Colonic mucosa (tissue), 4 donors: ENCODE measurements at regions not wholly inside any gene's neighbourhood (a gene's known extent, or its start where the extent isn't known, plus 50 kb on each side); places are given as distances from the start of the nearest gene placed in this dataset.

Experiments used
- DNase-seq: peaks from one replicate; pipeline ENCODE4 v3.0.0-alpha.2; 2020
- H3K27ac ChIP-seq: fragments of 200-600 bp; one replicate; pipeline ENCODE4 v1.8.0; 2021
- H3K27me3 ChIP-seq: fragments of 200-600 bp; one replicate; pipeline ENCODE4 v1.8.0; 2021
- H3K36me3 ChIP-seq: fragments of 200-600 bp; one replicate; pipeline ENCODE4 v1.8.0; 2021
- H3K4me1 ChIP-seq: fragments of 200-600 bp; one replicate; pipeline ENCODE4 v1.8.0; 2021; ENCODE audit warnings: mild to moderate bottlenecking
- H3K4me3 ChIP-seq: fragments of 200-600 bp; one replicate; pipeline ENCODE4 v1.8.0; 2021
- H3K9ac ChIP-seq, 2 donors: one replicate each; pipeline ENCODE4 v1.7.0; 2013; ENCODE audit warnings: control low read depth in 2 of 2, low read depth in 2 of 2, low read length in 2 of 2
- H3K9me3 ChIP-seq: fragments of 200-600 bp; one replicate; pipeline ENCODE4 v1.8.0; 2021
- intact Hi-C: fragments of 100-400 bp; cut with DNase I; formaldehyde crosslinking; loops from one replicate; pipeline ENCODE4 v1.14.1; 2022
- TF ChIP-seq, protein P1 (sequence below): fragments of 200-600 bp; IDR thresholded peaks from one replicate; pipeline ENCODE4 v1.8.0; 2022; ENCODE audit warnings: antibody characterized with exemption, mild to moderate bottlenecking
- donor health status: healthy.
- donor health status: DM: no; HTN: no; CAD: no.
- donor health status: DM: no; HTN: no; CAD: no.

DNA sequence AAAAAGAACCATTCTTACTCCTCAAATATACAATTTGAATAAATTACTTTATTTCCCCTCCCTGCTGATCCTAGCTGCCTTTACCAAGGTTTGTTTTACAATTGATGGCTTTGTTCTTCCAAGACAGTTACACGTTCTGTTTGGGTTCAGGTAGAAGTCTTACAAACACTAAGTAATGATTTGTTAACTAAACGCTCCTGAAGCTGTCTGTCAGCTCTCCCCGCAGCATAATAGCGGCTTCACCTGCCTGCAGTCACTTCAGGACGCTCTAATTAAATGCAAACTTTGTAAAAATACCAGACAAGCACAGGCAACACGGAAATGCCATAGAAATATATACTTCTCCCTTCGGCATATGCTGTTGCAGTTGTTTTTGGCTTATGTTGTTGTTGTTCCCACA, 176.4 kb upstream of the MDFIC2 start:
- Histone ChIP-seq H3K9ac (no peak overlapping the region), H3K4me3 (no peak overlapping the region), H3K36me3 (no peaks in the 10 kb centered on the region), H3K27me3 (no peaks in the 10 kb centered on the region), H3K27ac (no peak overlapping the region), H3K9me3 (no peaks in the 10 kb centered on the region), H3K4me1 (no peaks in the 10 kb centered on the region)
- TF ChIP-seq, protein P1, sequence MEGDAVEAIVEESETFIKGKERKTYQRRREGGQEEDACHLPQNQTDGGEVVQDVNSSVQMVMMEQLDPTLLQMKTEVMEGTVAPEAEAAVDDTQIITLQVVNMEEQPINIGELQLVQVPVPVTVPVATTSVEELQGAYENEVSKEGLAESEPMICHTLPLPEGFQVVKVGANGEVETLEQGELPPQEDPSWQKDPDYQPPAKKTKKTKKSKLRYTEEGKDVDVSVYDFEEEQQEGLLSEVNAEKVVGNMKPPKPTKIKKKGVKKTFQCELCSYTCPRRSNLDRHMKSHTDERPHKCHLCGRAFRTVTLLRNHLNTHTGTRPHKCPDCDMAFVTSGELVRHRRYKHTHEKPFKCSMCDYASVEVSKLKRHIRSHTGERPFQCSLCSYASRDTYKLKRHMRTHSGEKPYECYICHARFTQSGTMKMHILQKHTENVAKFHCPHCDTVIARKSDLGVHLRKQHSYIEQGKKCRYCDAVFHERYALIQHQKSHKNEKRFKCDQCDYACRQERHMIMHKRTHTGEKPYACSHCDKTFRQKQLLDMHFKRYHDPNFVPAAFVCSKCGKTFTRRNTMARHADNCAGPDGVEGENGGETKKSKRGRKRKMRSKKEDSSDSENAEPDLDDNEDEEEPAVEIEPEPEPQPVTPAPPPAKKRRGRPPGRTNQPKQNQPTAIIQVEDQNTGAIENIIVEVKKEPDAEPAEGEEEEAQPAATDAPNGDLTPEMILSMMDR: no peak
- no peak for DNase-seq
- intact Hi-C loops: no loop called here

DNA sequence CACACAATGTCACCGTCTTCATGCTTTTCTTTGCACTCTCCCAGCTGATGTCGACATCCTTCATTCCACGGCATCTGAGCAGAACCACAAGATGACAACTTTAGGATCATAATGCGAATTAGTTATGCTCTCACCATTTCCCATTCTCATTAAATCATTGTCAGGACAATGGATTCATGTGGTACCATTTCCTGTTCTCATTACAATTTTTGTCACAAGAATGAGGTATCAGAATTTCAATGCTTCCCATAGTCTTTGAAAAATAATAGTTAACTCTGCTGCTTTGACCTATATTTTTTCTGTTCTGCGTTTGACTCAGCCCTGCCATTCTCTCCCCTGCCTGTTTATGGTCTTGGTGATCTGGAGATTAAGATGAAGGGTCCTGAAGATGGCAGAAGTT, 175.7 kb upstream of the MDFIC2 start:
- Histone ChIP-seq H3K4me3 (no peak overlapping the region), H3K27me3 (no peaks in the 10 kb centered on the region), H3K27ac (no peak overlapping the region), H3K4me1 (no peaks in the 10 kb centered on the region), H3K9ac (no peak overlapping the region), H3K36me3 (no peaks in the 10 kb centered on the region), H3K9me3 (no peaks in the 10 kb centered on the region)
- TF ChIP-seq, protein P1: no peak
- DNase-seq: no peak
- intact Hi-C loops: no loop called here

DNA sequence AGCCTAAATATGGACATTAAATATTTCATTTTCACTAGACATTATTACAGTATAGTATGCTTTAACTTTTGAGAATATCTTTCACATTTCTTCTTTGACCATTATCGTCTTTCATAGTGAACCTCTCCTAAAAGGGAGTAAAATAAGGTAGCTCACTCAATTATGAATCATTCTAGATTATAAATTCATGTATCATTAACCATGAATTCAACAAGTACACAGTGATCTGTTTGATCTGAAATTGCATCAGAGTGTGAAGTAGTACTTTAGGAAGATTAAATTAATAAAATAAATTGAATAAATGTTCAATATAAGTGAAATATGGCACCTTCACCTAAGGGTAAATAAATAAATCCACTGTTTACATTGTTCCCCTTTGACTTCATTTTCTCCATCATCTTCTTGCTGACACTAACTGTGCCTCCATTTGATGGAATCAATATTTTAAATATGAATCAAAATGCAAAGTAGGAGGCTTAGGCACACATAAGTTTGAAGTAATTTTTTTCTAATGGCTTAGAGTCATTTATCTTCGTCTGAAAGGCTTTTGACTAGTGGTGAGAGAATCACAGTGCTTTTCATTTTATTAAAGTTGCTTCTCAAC, 174.1 kb upstream of the MDFIC2 start:
- H3K27me3 ChIP-seq: no peaks in the 10 kb centered on the region
- intact Hi-C loops: no loop called here
- H3K4me3 ChIP-seq: no peak overlapping the region
- no peak overlapping the region for H3K27ac ChIP-seq
- H3K36me3 ChIP-seq: no peaks in the 10 kb centered on the region
- no peak for DNase-seq
- no peaks in the 10 kb centered on the region for H3K9me3 ChIP-seq
- H3K9ac ChIP-seq: no peak overlapping the region
- no peaks in the 10 kb centered on the region for H3K4me1 ChIP-seq
- TF ChIP-seq, protein P1: no peak

DNA sequence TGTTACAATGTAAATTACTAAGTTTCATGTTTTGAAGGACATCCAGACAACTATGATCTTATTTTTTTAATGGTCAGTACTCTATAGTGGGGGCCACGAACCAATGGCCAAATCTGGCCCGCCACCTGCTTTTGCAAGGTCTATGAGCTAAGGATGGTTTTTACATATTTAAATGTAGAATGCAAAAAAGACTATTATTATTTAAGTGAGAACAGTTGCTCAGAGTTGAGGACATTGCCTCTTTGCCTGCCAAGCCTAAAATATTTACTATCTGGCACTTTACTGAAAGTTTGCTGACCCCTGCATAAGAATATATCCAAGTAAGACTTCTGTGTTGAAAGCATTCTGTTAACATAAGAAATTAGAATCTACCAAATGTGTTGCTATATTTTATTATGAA, 163.7 kb upstream of the MDFIC2 start:
- DNase-seq: no peak
- TF ChIP-seq, protein P1: no peak
- Histone ChIP-seq H3K36me3 (no peaks in the 10 kb centered on the region), H3K27ac (no peak overlapping the region), H3K4me1 (no peaks in the 10 kb centered on the region), H3K9ac (no peak overlapping the region), H3K9me3 (no peaks in the 10 kb centered on the region), H3K27me3 (no peaks in the 10 kb centered on the region), H3K4me3 (no peak overlapping the region)
- intact Hi-C loops: no loop called here

DNA sequence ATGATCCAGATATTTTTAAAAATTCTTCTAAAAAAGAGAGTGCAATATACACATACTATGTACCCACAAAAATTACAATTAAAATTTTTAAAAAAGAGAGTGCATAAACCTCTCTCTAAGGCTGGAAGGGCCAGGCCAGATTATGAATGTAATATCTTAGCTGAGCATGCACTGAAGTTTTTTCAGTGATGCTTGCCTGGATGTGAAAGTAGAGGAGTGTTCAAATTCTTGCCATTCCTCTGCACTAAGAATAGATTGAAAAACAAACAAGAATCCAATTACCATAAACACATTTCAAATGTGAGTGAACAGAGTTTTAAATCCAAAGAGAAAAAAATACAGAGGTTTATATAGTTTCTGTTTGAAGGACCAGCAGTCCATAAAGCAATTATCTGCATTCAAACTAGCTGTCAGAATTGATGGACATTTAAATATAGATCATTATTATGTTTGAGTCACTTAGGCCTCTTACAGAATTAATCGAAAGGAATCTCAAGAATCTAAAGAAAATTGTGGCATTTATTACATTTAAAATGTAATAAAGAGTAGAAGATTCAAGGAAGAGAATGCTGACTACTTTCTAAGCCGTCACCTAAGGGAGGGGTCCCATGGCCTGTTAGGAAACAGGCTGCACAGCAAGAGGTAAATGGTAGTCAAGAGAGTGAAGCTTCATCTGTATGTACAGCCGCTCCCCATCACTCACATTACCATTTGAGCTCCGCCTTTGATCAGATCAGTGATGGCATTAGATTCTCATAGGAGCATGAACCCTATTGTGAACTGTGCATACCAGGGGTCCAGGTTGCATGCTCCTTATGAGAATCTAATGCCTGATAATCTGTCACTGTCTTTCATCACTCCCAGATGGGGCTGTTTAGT, 159.3 kb upstream of the MDFIC2 start:
- H3K36me3 ChIP-seq: no peaks in the 10 kb centered on the region
- H3K9me3 ChIP-seq: no peaks in the 10 kb centered on the region
- H3K27me3 ChIP-seq: no peaks in the 10 kb centered on the region
- H3K9ac ChIP-seq: no peak overlapping the region
- H3K4me3 ChIP-seq: no peak overlapping the region
- no peaks in the 10 kb centered on the region for H3K4me1 ChIP-seq
- DNase-seq: no peak
- TF ChIP-seq, protein P1: no peak
- intact Hi-C loops: no loop called here
- H3K27ac ChIP-seq: no peak overlapping the region
